ENCODE measurements at regions not wholly inside any gene's neighbourhood (a gene's known extent, or its start where the extent isn't known, plus 50 kb on each side); places are given as distances from the start of the nearest gene placed in this dataset.

DNA sequence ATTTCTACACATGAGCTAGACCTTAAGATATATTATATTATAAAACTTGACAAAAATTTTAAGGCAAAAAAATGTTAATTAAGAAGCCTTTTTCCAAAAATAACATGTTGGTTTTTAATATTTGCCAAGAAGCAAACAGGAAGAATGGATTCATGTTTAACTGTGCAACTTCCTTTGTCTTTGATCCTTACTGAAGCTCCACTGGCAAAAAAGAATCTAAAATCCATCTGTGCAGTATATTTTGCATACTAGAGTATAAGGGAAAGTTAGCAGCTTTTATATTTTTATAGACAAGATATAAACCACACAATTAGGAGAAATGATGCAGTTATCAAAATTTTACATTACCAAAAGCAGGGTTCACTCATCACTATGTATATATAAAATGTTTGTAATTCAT, 76.9 kb upstream of the RGS18 start:
- TF ChIP-seq EP300 (IDR thresholded peaks at IDR 0.05) (no peak), POLR2AphosphoS5 (IDR thresholded peaks at IDR 0.05) (no peak), POLR2A (IDR thresholded peaks at IDR 0.05; ENCODE audit: low read depth) (no peak)
- TF ChIP-seq, protein P1, sequence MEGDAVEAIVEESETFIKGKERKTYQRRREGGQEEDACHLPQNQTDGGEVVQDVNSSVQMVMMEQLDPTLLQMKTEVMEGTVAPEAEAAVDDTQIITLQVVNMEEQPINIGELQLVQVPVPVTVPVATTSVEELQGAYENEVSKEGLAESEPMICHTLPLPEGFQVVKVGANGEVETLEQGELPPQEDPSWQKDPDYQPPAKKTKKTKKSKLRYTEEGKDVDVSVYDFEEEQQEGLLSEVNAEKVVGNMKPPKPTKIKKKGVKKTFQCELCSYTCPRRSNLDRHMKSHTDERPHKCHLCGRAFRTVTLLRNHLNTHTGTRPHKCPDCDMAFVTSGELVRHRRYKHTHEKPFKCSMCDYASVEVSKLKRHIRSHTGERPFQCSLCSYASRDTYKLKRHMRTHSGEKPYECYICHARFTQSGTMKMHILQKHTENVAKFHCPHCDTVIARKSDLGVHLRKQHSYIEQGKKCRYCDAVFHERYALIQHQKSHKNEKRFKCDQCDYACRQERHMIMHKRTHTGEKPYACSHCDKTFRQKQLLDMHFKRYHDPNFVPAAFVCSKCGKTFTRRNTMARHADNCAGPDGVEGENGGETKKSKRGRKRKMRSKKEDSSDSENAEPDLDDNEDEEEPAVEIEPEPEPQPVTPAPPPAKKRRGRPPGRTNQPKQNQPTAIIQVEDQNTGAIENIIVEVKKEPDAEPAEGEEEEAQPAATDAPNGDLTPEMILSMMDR (IDR thresholded peaks at IDR 0.05), result no peak
- H3K27me3 ChIP-seq, result no peaks in the 10 kb centered on the region
- H3K4me1 ChIP-seq, result no peaks in the 10 kb centered on the region
- H3K4me3 ChIP-seq, result no peak overlapping the region
- no peak overlapping the region for H3K27ac ChIP-seq (replicated peaks in 1 of 4)
- H3K36me3 ChIP-seq, result no peaks in the 10 kb centered on the region
- no peaks in the 10 kb centered on the region for H3K9me3 ChIP-seq
- no peak for DNase-seq (ENCODE audit: extremely low spot score)
- intact Hi-C loops (cut with DNase I), result no loop called here

DNA sequence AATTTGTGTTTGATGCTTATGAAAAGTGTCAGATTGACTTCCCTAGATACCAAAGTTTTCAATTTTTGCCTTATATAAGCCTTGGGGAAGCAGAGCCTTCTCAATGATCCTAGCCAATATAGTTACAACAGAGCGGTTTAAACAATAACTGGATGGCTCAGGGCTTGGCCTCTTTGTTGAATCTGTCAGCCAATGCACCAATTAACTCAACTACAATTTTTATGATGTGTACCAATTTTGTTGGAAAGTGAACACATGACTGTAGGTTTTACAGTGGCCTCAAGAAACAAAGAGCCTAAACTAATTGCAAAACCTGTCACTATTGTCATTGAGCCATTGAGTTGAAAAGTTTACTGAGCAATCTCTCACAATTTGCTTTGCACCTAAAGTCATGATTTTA, 71.6 kb upstream of the RGS18 start:
- H3K36me3 ChIP-seq, result no peaks in the 10 kb centered on the region
- intact Hi-C loops (cut with DNase I), result no loop called here
- WGBS, result 100% methylated on average over 1 of the region's 1 CpG

DNA sequence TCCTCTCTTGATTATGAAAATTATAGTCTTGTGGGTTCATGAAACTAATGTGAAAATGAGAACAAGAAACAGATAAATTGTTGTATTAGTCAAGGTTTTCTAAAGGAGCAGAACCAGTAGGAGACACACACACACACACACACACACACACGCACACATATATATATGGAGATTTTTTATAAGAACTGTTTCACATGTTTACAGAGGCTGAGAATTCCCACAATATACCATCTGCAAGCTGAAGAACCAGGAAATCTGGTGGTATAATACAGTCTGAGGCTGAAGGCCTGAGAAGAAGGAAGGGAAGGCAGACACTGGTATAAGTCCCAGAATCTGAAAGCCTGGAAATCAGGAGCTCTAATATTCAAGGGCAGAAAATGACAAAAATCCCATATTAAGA, 70.9 kb upstream of the RGS18 start:
- Histone ChIP-seq H3K27me3 (no peaks in the 10 kb centered on the region), H3K9me3 (no peaks in the 10 kb centered on the region), H3K4me3 (no peak overlapping the region), H3K36me3 (no peaks in the 10 kb centered on the region), H3K27ac (replicated peaks in 1 of 4) (no peak overlapping the region), H3K4me1 (no peaks in the 10 kb centered on the region)
- WGBS, result 90% methylated on average over 1 of the region's 1 CpG
- intact Hi-C loops (cut with DNase I), result no loop called here
- DNase-seq (ENCODE audit: extremely low spot score), result no peak
- no peak for TF ChIP-seq EP300 (IDR thresholded peaks at IDR 0.05)
- TF ChIP-seq, protein P1 (IDR thresholded peaks at IDR 0.05), result no peak
- no peak for TF ChIP-seq POLR2A (IDR thresholded peaks at IDR 0.05; ENCODE audit: low read depth)
- TF ChIP-seq POLR2AphosphoS5 (IDR thresholded peaks at IDR 0.05), result no peak

More for the DNA sequence above, 71.6 kb upstream of the RGS18 start:
- no peak for DNase-seq (ENCODE audit: extremely low spot score)
- H3K4me3 ChIP-seq, result no peak overlapping the region
- no peaks in the 10 kb centered on the region for H3K4me1 ChIP-seq
- H3K27ac ChIP-seq (replicated peaks in 1 of 4), result no peak overlapping the region
- TF ChIP-seq POLR2A (IDR thresholded peaks at IDR 0.05; ENCODE audit: low read depth) (no peak), EP300 (IDR thresholded peaks at IDR 0.05) (no peak), POLR2AphosphoS5 (IDR thresholded peaks at IDR 0.05) (no peak)
- TF ChIP-seq, protein P1 (IDR thresholded peaks at IDR 0.05), result no peak
- H3K27me3 ChIP-seq, result no peaks in the 10 kb centered on the region
- H3K9me3 ChIP-seq, result no peaks in the 10 kb centered on the region

DNA sequence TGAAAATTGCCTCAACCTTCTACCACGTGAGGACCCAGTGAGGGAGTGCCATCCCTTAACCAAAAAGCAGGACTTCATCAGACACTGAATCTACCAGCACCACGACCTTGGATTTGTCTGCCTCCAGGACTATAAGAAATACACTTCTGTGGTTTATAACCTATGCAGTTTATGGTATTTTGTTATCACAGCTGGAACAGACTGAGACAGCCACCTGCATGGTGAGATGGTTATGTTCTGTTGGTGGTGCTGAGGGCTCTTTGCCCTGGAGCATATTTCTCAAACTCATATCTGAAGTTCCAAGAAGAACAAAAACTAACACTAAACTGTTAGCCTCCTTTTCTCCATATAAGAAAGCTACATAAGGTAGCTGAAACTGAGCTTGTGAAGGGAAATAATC, 69.8 kb upstream of the RGS18 start:
- Histone ChIP-seq H3K4me3 (no peak overlapping the region), H3K4me1 (no peaks in the 10 kb centered on the region), H3K36me3 (no peaks in the 10 kb centered on the region), H3K27me3 (no peaks in the 10 kb centered on the region), H3K27ac (replicated peaks in 1 of 4) (no peak overlapping the region), H3K9me3 (no peaks in the 10 kb centered on the region)
- 60% methylated on average over 2 of the region's 2 CpGs for WGBS
- TF ChIP-seq POLR2AphosphoS5 (IDR thresholded peaks at IDR 0.05) (no peak), POLR2A (IDR thresholded peaks at IDR 0.05; ENCODE audit: low read depth) (no peak), EP300 (IDR thresholded peaks at IDR 0.05) (no peak)
- TF ChIP-seq, protein P1 (IDR thresholded peaks at IDR 0.05), result no peak
- intact Hi-C loops (cut with DNase I), result no loop called here
- no peak for DNase-seq (ENCODE audit: extremely low spot score)

DNA sequence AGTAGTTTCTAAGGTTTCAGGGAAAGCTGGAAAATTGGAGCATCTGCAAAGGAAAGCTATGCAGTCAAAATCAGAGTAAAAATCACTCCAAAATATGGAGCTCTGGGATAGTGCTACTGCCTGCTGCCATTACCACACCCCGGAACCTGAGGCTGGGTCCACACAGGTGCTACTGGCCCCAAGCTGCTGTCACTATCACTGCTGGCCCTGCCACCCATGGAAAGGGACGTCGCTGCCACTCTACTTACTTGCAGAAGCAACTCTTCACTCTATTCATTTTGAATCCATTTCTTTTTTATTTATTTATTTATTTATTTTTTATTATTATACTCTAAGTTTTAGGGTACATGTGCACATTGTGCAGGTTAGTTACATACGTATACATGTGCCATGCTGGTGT, 60.3 kb upstream of the RGS18 start:
- Histone ChIP-seq H3K4me3 (no peak overlapping the region), H3K4me1 (no peaks in the 10 kb centered on the region), H3K9me3 (no peaks in the 10 kb centered on the region), H3K27ac (replicated peaks in 1 of 4) (no peak overlapping the region), H3K27me3 (no peaks in the 10 kb centered on the region), H3K36me3 (no peaks in the 10 kb centered on the region)
- intact Hi-C loops (cut with DNase I), result no loop called here
- 92% methylated on average over 4 of the region's 4 CpGs for WGBS
- DNase-seq (ENCODE audit: extremely low spot score), result no peak
- no peak for TF ChIP-seq POLR2AphosphoS5 (IDR thresholded peaks at IDR 0.05)
- TF ChIP-seq POLR2A (IDR thresholded peaks at IDR 0.05; ENCODE audit: low read depth), result no peak
- TF ChIP-seq EP300 (IDR thresholded peaks at IDR 0.05), result no peak
- TF ChIP-seq, protein P1 (IDR thresholded peaks at IDR 0.05), result no peak
